GM18499 (cell line): ENCODE measurements at regions not wholly inside any gene's neighbourhood (a gene's known extent, or its start where the extent isn't known, plus 50 kb on each side); places are given as distances from the start of the nearest gene placed in this dataset.
"Not testable (repeated sequence)": the region's sequence is repeated elsewhere in the genome, so short reads cannot be mapped to it uniquely, and the experiment has no call there.

Source experiments
- ATAC-seq: cut with Tn5 transposase; IDR thresholded peaks from one replicate; pipeline ENCODE4 v1.9.1; 2021; ENCODE audit warnings: moderate number of reproducible peaks; ENCODE audit not compliant: insufficient read depth, unreplicated experiment

- ATAC-seq: no peak
These were observed 54.1 kb downstream of the FOXG1 start for GRCh38 chr14:28820677-28821076.

GRCh38 chr14:28821993-28822392 lies 55.4 kb downstream of the FOXG1 start:
- ATAC-seq: no peak

- no peak for ATAC-seq
These were observed 56.7 kb downstream of the FOXG1 start for GRCh38 chr14:28823245-28823644.

- ATAC-seq: no peak
These were observed 63.5 kb downstream of the FOXG1 start for GRCh38 chr14:28830115-28830534.

GRCh38 chr14:28831126-28831525 lies 64.5 kb downstream of the FOXG1 start:
- peak; percentile 90 for ATAC-seq

- not testable (repeated sequence) for ATAC-seq
These were observed 76.0 kb downstream of the FOXG1 start for GRCh38 chr14:28842569-28842968.

- no peak for ATAC-seq
These were observed 101.0 kb downstream of the FOXG1 start for GRCh38 chr14:28867571-28867970.

- ATAC-seq: no peak
These were observed 103.5 kb downstream of the FOXG1 start for GRCh38 chr14:28870033-28870564.

- ATAC-seq: no peak
These were observed 109.5 kb downstream of the FOXG1 start for GRCh38 chr14:28875934-28876571.

- no peak for ATAC-seq
These were observed 110.0 kb downstream of the FOXG1 start for GRCh38 chr14:28876572-28876945.

- no peak for ATAC-seq
These were observed 111.3 kb downstream of the FOXG1 start for GRCh38 chr14:28877923-28878322.

- no peak for ATAC-seq
These were observed 113.0 kb downstream of the FOXG1 start for GRCh38 chr14:28879573-28879996.

GRCh38 chr14:28886940-28887339 lies 120.4 kb downstream of the FOXG1 start:
- no peak for ATAC-seq

- ATAC-seq: no peak
These were observed 128.8 kb downstream of the FOXG1 start for GRCh38 chr14:28895389-28895788.

GRCh38 chr14:28896337-28896736 lies 129.8 kb downstream of the FOXG1 start:
- no peak for ATAC-seq

- no peak for ATAC-seq
These were observed 135.0 kb downstream of the FOXG1 start for GRCh38 chr14:28901631-28902030.

- ATAC-seq: no peak
These were observed 136.3 kb downstream of the FOXG1 start for GRCh38 chr14:28902930-28903329.

GRCh38 chr14:28911521-28911920 lies 144.9 kb downstream of the FOXG1 start:
- ATAC-seq: no peak

GRCh38 chr14:28913056-28913455 lies 146.5 kb downstream of the FOXG1 start:
- ATAC-seq: no peak

- no peak for ATAC-seq
These were observed 159.5 kb downstream of the FOXG1 start for GRCh38 chr14:28926122-28926521.

- ATAC-seq: no peak
These were observed 165.4 kb downstream of the FOXG1 start for GRCh38 chr14:28931999-28932398.

GRCh38 chr14:28936601-28937000 lies 170.0 kb downstream of the FOXG1 start:
- no peak for ATAC-seq
